ENCODE measurements at regions not wholly inside any gene's neighbourhood (a gene's known extent, or its start where the extent isn't known, plus 50 kb on each side); places are given as distances from the start of the nearest gene placed in this dataset.

DNA sequence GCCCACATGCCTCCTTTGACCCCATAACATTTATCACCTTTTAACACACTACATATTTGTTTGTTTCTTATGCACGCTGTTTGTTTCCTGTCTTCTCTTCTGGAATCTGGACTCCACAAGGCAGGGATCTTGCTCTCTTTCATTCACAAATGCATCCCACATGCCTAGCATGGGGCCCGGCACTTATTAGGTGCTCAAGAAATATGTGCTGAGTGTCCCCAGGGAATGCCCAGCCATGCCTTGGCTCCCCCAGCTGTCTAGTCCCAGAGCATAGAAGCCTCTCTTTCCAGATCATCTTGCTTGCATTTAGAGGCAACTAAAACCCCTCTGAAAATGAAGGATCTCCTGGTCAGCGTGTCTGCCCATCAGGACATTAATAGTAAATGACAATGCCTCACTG is 283.7 kb downstream of the CBLN1 start:
- TF ChIP-seq, protein P1, sequence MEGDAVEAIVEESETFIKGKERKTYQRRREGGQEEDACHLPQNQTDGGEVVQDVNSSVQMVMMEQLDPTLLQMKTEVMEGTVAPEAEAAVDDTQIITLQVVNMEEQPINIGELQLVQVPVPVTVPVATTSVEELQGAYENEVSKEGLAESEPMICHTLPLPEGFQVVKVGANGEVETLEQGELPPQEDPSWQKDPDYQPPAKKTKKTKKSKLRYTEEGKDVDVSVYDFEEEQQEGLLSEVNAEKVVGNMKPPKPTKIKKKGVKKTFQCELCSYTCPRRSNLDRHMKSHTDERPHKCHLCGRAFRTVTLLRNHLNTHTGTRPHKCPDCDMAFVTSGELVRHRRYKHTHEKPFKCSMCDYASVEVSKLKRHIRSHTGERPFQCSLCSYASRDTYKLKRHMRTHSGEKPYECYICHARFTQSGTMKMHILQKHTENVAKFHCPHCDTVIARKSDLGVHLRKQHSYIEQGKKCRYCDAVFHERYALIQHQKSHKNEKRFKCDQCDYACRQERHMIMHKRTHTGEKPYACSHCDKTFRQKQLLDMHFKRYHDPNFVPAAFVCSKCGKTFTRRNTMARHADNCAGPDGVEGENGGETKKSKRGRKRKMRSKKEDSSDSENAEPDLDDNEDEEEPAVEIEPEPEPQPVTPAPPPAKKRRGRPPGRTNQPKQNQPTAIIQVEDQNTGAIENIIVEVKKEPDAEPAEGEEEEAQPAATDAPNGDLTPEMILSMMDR (IDR thresholded peaks at IDR 0.05): no peak
- no peak for TF ChIP-seq POLR2A (IDR thresholded peaks at IDR 0.05; ENCODE audit: low read depth)
- TF ChIP-seq POLR2AphosphoS5 (IDR thresholded peaks at IDR 0.05): no peak
